ENCODE measurements at regions not wholly inside any gene's neighbourhood (a gene's known extent, or its start where the extent isn't known, plus 50 kb on each side); places are given as distances from the start of the nearest gene placed in this dataset.

GRCh38 chr1:94675373-94675772, 133.8 kb upstream of the F3 start:
- H3K27ac ChIP-seq (ENCODE audit: low read length) = no peak overlapping the region
- no peaks in the 10 kb centered on the region for H3K36me3 ChIP-seq (ENCODE audit: control insufficient read depth, insufficient read depth, low read length)
- no peaks in the 10 kb centered on the region for H3K9me3 ChIP-seq (replicated peaks; ENCODE audit: control insufficient read depth, low read depth, low read length)
- no peaks in the 10 kb centered on the region for H3K27me3 ChIP-seq (ENCODE audit: control insufficient read depth, insufficient read depth, low read length)
- DNase-seq = no peak
- H3K4me1 ChIP-seq (ENCODE audit: control insufficient read depth, insufficient read depth, low read length) = no peaks in the 10 kb centered on the region
- no CpG with 5 or more reads among the region's 4 CpGs for WGBS (ENCODE audit: insufficient coverage)
- no peak overlapping the region for H3K4me3 ChIP-seq (ENCODE audit: low read length)

GRCh38 chr1:94674876-94675275, 133.3 kb upstream of the F3 start:
- H3K4me3 ChIP-seq (ENCODE audit: low read length) = no peak overlapping the region
- H3K36me3 ChIP-seq (ENCODE audit: control insufficient read depth, insufficient read depth, low read length) = no peaks in the 10 kb centered on the region
- WGBS (ENCODE audit: insufficient coverage) = no CpG with 5 or more reads among the region's 1 CpG
- no peaks in the 10 kb centered on the region for H3K9me3 ChIP-seq (replicated peaks; ENCODE audit: control insufficient read depth, low read depth, low read length)
- no peak for DNase-seq
- no peaks in the 10 kb centered on the region for H3K27me3 ChIP-seq (ENCODE audit: control insufficient read depth, insufficient read depth, low read length)
- H3K4me1 ChIP-seq (ENCODE audit: control insufficient read depth, insufficient read depth, low read length) = no peaks in the 10 kb centered on the region
- H3K27ac ChIP-seq (ENCODE audit: low read length) = no peak overlapping the region

- H3K9me3 ChIP-seq (replicated peaks; ENCODE audit: control insufficient read depth, low read depth, low read length) = no peaks in the 10 kb centered on the region
- H3K36me3 ChIP-seq (ENCODE audit: control insufficient read depth, insufficient read depth, low read length) = no peaks in the 10 kb centered on the region
- H3K4me3 ChIP-seq (ENCODE audit: low read length) = no peak overlapping the region
- no peak for DNase-seq
- no peaks in the 10 kb centered on the region for H3K4me1 ChIP-seq (ENCODE audit: control insufficient read depth, insufficient read depth, low read length)
- H3K27me3 ChIP-seq (ENCODE audit: control insufficient read depth, insufficient read depth, low read length) = no peaks in the 10 kb centered on the region
- WGBS (ENCODE audit: insufficient coverage) = 48% methylated on average over 4 of the region's 6 CpGs
- no peak overlapping the region for H3K27ac ChIP-seq (ENCODE audit: low read length)
These were observed 131.4 kb upstream of the F3 start for GRCh38 chr1:94672934-94673333.

DNA sequence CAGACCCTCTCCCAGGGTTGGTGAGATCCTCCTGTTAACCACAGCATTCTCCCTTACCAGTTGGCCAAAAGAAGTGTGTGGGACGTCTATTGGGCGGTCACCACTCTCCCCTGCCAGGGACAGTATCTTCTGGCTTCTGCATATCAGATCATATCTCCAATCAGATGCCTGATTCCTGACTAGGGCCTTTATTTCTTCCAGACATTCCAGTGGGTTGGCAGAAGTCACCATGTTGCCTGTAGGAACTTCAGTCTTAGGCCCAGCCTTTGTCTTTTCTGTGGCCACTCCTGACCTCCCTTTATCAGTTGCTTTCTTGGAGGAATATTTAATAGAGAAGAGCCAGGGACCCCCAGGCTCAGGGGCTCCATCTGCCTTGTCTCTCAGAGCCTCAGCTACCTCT, 130.4 kb upstream of the F3 start:
- H3K9me3 ChIP-seq (replicated peaks; ENCODE audit: control insufficient read depth, low read depth, low read length) = no peaks in the 10 kb centered on the region
- no peaks in the 10 kb centered on the region for H3K4me1 ChIP-seq (ENCODE audit: control insufficient read depth, insufficient read depth, low read length)
- H3K27me3 ChIP-seq (ENCODE audit: control insufficient read depth, insufficient read depth, low read length) = no peaks in the 10 kb centered on the region
- no peaks in the 10 kb centered on the region for H3K36me3 ChIP-seq (ENCODE audit: control insufficient read depth, insufficient read depth, low read length)
- H3K4me3 ChIP-seq (ENCODE audit: low read length) = no peak overlapping the region
- 94% methylated on average over 2 of the region's 2 CpGs for WGBS (ENCODE audit: insufficient coverage)
- no peak overlapping the region for H3K27ac ChIP-seq (ENCODE audit: low read length)
- no peak for DNase-seq

- Histone ChIP-seq H3K36me3 (ENCODE audit: control insufficient read depth, insufficient read depth, low read length) (no peaks in the 10 kb centered on the region), H3K27me3 (ENCODE audit: control insufficient read depth, insufficient read depth, low read length) (no peaks in the 10 kb centered on the region), H3K9me3 (replicated peaks; ENCODE audit: control insufficient read depth, low read depth, low read length) (no peaks in the 10 kb centered on the region), H3K4me3 (ENCODE audit: low read length) (no peak overlapping the region), H3K27ac (ENCODE audit: low read length) (no peak overlapping the region), H3K4me1 (ENCODE audit: control insufficient read depth, insufficient read depth, low read length) (no peaks in the 10 kb centered on the region)
- WGBS (ENCODE audit: insufficient coverage) = 57% methylated on average over 1 of the region's 2 CpGs
- no peak for DNase-seq
These were observed 128.7 kb upstream of the F3 start for GRCh38 chr1:94670273-94670672.

GRCh38 chr1:94669198-94669597, 127.6 kb upstream of the F3 start:
- no peaks in the 10 kb centered on the region for H3K9me3 ChIP-seq (replicated peaks; ENCODE audit: control insufficient read depth, low read depth, low read length)
- H3K36me3 ChIP-seq (ENCODE audit: control insufficient read depth, insufficient read depth, low read length) = no peaks in the 10 kb centered on the region
- H3K4me1 ChIP-seq (ENCODE audit: control insufficient read depth, insufficient read depth, low read length) = no peaks in the 10 kb centered on the region
- WGBS (ENCODE audit: insufficient coverage) = no CpG with 5 or more reads among the region's 1 CpG
- no peak overlapping the region for H3K4me3 ChIP-seq (ENCODE audit: low read length)
- H3K27ac ChIP-seq (ENCODE audit: low read length) = no peak overlapping the region
- H3K27me3 ChIP-seq (ENCODE audit: control insufficient read depth, insufficient read depth, low read length) = no peaks in the 10 kb centered on the region
- DNase-seq = no peak

DNA sequence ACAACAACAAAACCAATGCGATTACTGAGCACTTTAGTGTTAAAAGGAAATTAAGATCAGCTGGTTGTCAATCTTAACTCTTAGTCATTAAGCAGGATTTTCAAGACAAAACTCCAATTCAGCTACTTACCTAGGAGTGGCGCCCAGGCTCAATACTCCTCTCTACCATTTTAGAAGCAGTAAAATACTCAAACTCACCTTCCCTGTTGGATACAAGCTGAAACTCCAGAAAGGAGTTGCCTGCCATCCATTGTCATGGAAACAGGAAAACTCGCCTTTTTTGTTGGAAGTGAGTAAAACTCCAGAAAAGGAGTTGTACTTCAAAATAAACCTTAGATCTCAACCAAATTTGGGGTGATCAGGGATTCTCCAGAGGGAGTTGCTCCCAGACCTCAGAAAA, 127.0 kb upstream of the F3 start:
- Histone ChIP-seq H3K27me3 (ENCODE audit: control insufficient read depth, insufficient read depth, low read length) (no peaks in the 10 kb centered on the region), H3K4me1 (ENCODE audit: control insufficient read depth, insufficient read depth, low read length) (no peaks in the 10 kb centered on the region), H3K27ac (ENCODE audit: low read length) (no peak overlapping the region), H3K9me3 (replicated peaks; ENCODE audit: control insufficient read depth, low read depth, low read length) (no peaks in the 10 kb centered on the region), H3K36me3 (ENCODE audit: control insufficient read depth, insufficient read depth, low read length) (no peaks in the 10 kb centered on the region), H3K4me3 (ENCODE audit: low read length) (no peak overlapping the region)
- WGBS (ENCODE audit: insufficient coverage) = no CpG with 5 or more reads among the region's 3 CpGs
- DNase-seq = no peak

DNA sequence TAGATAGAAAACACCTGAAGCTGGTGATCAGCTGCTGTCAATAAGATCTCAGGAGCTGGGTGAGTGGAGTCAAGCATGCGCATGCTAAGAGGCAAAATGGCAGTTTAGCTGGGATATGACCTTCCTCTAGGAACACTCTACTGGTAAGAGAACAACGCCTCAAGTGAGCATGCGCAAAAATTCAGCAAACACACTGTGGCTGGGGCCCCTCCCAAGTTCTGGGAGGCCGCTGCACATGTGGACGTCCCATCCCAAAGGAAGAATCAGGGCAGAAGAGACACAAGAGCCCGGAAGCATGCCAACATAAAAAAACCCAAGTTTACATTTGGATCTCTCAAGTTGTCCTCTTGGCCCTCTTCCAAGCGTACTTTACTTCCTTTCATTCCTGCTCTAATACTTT, 126.3 kb upstream of the F3 start:
- H3K27ac ChIP-seq (ENCODE audit: low read length) = no peak overlapping the region
- 78% methylated on average over 7 of the region's 7 CpGs for WGBS (ENCODE audit: insufficient coverage)
- H3K4me3 ChIP-seq (ENCODE audit: low read length) = no peak overlapping the region
- H3K4me1 ChIP-seq (ENCODE audit: control insufficient read depth, insufficient read depth, low read length) = no peaks in the 10 kb centered on the region
- H3K27me3 ChIP-seq (ENCODE audit: control insufficient read depth, insufficient read depth, low read length) = no peaks in the 10 kb centered on the region
- H3K9me3 ChIP-seq (replicated peaks; ENCODE audit: control insufficient read depth, low read depth, low read length) = no peaks in the 10 kb centered on the region
- H3K36me3 ChIP-seq (ENCODE audit: control insufficient read depth, insufficient read depth, low read length) = no peaks in the 10 kb centered on the region
- DNase-seq = no peak

GRCh38 chr1:94666797-94667196, 125.2 kb upstream of the F3 start:
- no CpG with 5 or more reads among the region's 1 CpG for WGBS (ENCODE audit: insufficient coverage)
- H3K27ac ChIP-seq (ENCODE audit: low read length) = no peak overlapping the region
- no peak overlapping the region for H3K4me3 ChIP-seq (ENCODE audit: low read length)
- H3K36me3 ChIP-seq (ENCODE audit: control insufficient read depth, insufficient read depth, low read length) = no peaks in the 10 kb centered on the region
- no peak for DNase-seq
- H3K4me1 ChIP-seq (ENCODE audit: control insufficient read depth, insufficient read depth, low read length) = no peaks in the 10 kb centered on the region
- H3K27me3 ChIP-seq (ENCODE audit: control insufficient read depth, insufficient read depth, low read length) = no peaks in the 10 kb centered on the region
- H3K9me3 ChIP-seq (replicated peaks; ENCODE audit: control insufficient read depth, low read depth, low read length) = no peaks in the 10 kb centered on the region

GRCh38 chr1:94661431-94661932, 119.9 kb upstream of the F3 start:
- WGBS (ENCODE audit: insufficient coverage) = no CpG with 5 or more reads among the region's 2 CpGs
- H3K27ac ChIP-seq (ENCODE audit: low read length) = no peak overlapping the region

GRCh38 chr1:94660994-94661393, 119.4 kb upstream of the F3 start:
- no peak overlapping the region for H3K27ac ChIP-seq (ENCODE audit: low read length)
- H3K9me3 ChIP-seq (replicated peaks; ENCODE audit: control insufficient read depth, low read depth, low read length) = no peaks in the 10 kb centered on the region
- H3K4me1 ChIP-seq (ENCODE audit: control insufficient read depth, insufficient read depth, low read length) = no peaks in the 10 kb centered on the region
- H3K4me3 ChIP-seq (ENCODE audit: low read length) = no peak overlapping the region
- DNase-seq = no peak
- H3K36me3 ChIP-seq (ENCODE audit: control insufficient read depth, insufficient read depth, low read length) = no peaks in the 10 kb centered on the region
- H3K27me3 ChIP-seq (ENCODE audit: control insufficient read depth, insufficient read depth, low read length) = no peaks in the 10 kb centered on the region

More at GRCh38 chr1:94661431-94661932, 119.9 kb upstream of the F3 start:
- no peaks in the 10 kb centered on the region for H3K9me3 ChIP-seq (replicated peaks; ENCODE audit: control insufficient read depth, low read depth, low read length)
- no peak for DNase-seq
- H3K4me3 ChIP-seq (ENCODE audit: low read length) = no peak overlapping the region
- no peaks in the 10 kb centered on the region for H3K4me1 ChIP-seq (ENCODE audit: control insufficient read depth, insufficient read depth, low read length)
- H3K36me3 ChIP-seq (ENCODE audit: control insufficient read depth, insufficient read depth, low read length) = no peaks in the 10 kb centered on the region
- no peaks in the 10 kb centered on the region for H3K27me3 ChIP-seq (ENCODE audit: control insufficient read depth, insufficient read depth, low read length)
